ENCODE measurements at regions not wholly inside any gene's neighbourhood (a gene's known extent, or its start where the extent isn't known, plus 50 kb on each side); places are given as distances from the start of the nearest gene placed in this dataset.

GRCh38 chr16:25419153-25419552 lies 161.5 kb upstream of the ZKSCAN2 start:
- no peak for DNase-seq
- no peak overlapping the region for H3K27ac Mint-ChIP-seq
- no peaks in the 10 kb centered on the region for H3K9me3 Mint-ChIP-seq
- H3K27me3 Mint-ChIP-seq, result peaks cover 1% of the 10 kb centered on the region
- no peak overlapping the region for H3K4me3 Mint-ChIP-seq
- intact Hi-C loops (cut with micrococcal nuclease), result no loop called here
- ChIA-PET CTCF (no interaction called here), POLR2A (no interaction called here)
- no peaks in the 10 kb centered on the region for H3K4me1 Mint-ChIP-seq (ENCODE audit: low read depth)
- no peaks in the 10 kb centered on the region for H3K36me3 Mint-ChIP-seq

GRCh38 chr16:25416002-25416401 lies 158.4 kb upstream of the ZKSCAN2 start:
- no peak for DNase-seq
- intact Hi-C loops (cut with micrococcal nuclease), result no loop called here
- H3K36me3 Mint-ChIP-seq, result no peaks in the 10 kb centered on the region
- no peak overlapping the region for H3K27ac Mint-ChIP-seq
- CTCF ChIA-PET, result no interaction called here
- H3K4me1 Mint-ChIP-seq (ENCODE audit: low read depth), result no peaks in the 10 kb centered on the region
- H3K9me3 Mint-ChIP-seq, result no peaks in the 10 kb centered on the region
- POLR2A ChIA-PET, result no interaction called here
- H3K4me3 Mint-ChIP-seq, result no peak overlapping the region
- H3K27me3 Mint-ChIP-seq, result peaks cover 1% of the 10 kb centered on the region

- Mint-ChIP-seq H3K27ac (no peak overlapping the region), H3K4me1 (ENCODE audit: low read depth) (no peaks in the 10 kb centered on the region), H3K9me3 (no peaks in the 10 kb centered on the region), H3K36me3 (no peaks in the 10 kb centered on the region), H3K4me3 (no peak overlapping the region), H3K27me3 (no peaks in the 10 kb centered on the region)
- CTCF ChIA-PET, result no interaction called here
- intact Hi-C loops (cut with micrococcal nuclease), result no loop called here
- POLR2A ChIA-PET, result no interaction called here
- no peak for DNase-seq
These were observed 156.3 kb upstream of the ZKSCAN2 start for GRCh38 chr16:25413975-25414374.

- no peaks in the 10 kb centered on the region for H3K4me1 Mint-ChIP-seq (ENCODE audit: low read depth)
- intact Hi-C loops (cut with micrococcal nuclease), result no loop called here
- ChIA-PET CTCF (no interaction called here), POLR2A (no interaction called here)
- no peak overlapping the region for H3K4me3 Mint-ChIP-seq
- H3K27me3 Mint-ChIP-seq, result no peaks in the 10 kb centered on the region
- no peaks in the 10 kb centered on the region for H3K36me3 Mint-ChIP-seq
- no peaks in the 10 kb centered on the region for H3K9me3 Mint-ChIP-seq
- no peak for DNase-seq
- no peak overlapping the region for H3K27ac Mint-ChIP-seq
These were observed 155.5 kb upstream of the ZKSCAN2 start for GRCh38 chr16:25413133-25413532.

- no peak overlapping the region for H3K27ac Mint-ChIP-seq
- H3K4me1 Mint-ChIP-seq (ENCODE audit: low read depth), result no peaks in the 10 kb centered on the region
- peaks cover 2% of the 10 kb centered on the region for H3K27me3 Mint-ChIP-seq
- CTCF ChIA-PET, result no interaction called here
- H3K4me3 Mint-ChIP-seq, result no peak overlapping the region
- no peaks in the 10 kb centered on the region for H3K9me3 Mint-ChIP-seq
- DNase-seq, result no peak
- no peaks in the 10 kb centered on the region for H3K36me3 Mint-ChIP-seq
- POLR2A ChIA-PET, result no interaction called here
- intact Hi-C loops (cut with micrococcal nuclease), result no loop called here
These were observed 153.9 kb upstream of the ZKSCAN2 start for GRCh38 chr16:25411396-25412081.

GRCh38 chr16:25403852-25404251 lies 146.2 kb upstream of the ZKSCAN2 start:
- DNase-seq, result no peak
- Mint-ChIP-seq H3K4me1 (ENCODE audit: low read depth) (no peaks in the 10 kb centered on the region), H3K9me3 (peaks cover 4% of the 10 kb centered on the region), H3K27ac (no peak overlapping the region), H3K4me3 (no peak overlapping the region), H3K27me3 (peaks cover 13% of the 10 kb centered on the region), H3K36me3 (no peaks in the 10 kb centered on the region)
- POLR2A ChIA-PET, result no interaction called here
- CTCF ChIA-PET, result no interaction called here
- intact Hi-C loops (cut with micrococcal nuclease), result no loop called here

GRCh38 chr16:25395528-25395927 lies 137.9 kb upstream of the ZKSCAN2 start:
- no peaks in the 10 kb centered on the region for H3K36me3 Mint-ChIP-seq
- no peaks in the 10 kb centered on the region for H3K4me1 Mint-ChIP-seq (ENCODE audit: low read depth)
- H3K27me3 Mint-ChIP-seq, result no peaks in the 10 kb centered on the region
- peaks cover 21% of the 10 kb centered on the region for H3K9me3 Mint-ChIP-seq
- no peak overlapping the region for H3K4me3 Mint-ChIP-seq
- ChIA-PET POLR2A (no interaction called here), CTCF (no interaction called here)
- no peak for DNase-seq
- no peak overlapping the region for H3K27ac Mint-ChIP-seq
- intact Hi-C loops (cut with micrococcal nuclease), result no loop called here

- Mint-ChIP-seq H3K4me1 (ENCODE audit: low read depth) (no peaks in the 10 kb centered on the region), H3K27me3 (peaks cover 2% of the 10 kb centered on the region), H3K36me3 (no peaks in the 10 kb centered on the region), H3K4me3 (no peak overlapping the region), H3K9me3 (peaks cover 8% of the 10 kb centered on the region), H3K27ac (no peak overlapping the region)
- intact Hi-C loops (cut with micrococcal nuclease), result no loop called here
- DNase-seq, result no peak
- CTCF ChIA-PET, result no interaction called here
- POLR2A ChIA-PET, result no interaction called here
These were observed 133.1 kb upstream of the ZKSCAN2 start for GRCh38 chr16:25390761-25391160.

- no peaks in the 10 kb centered on the region for H3K27me3 Mint-ChIP-seq
- DNase-seq, result no peak
- H3K27ac Mint-ChIP-seq, result no peak overlapping the region
- CTCF ChIA-PET, result no interaction called here
- peaks cover under 1% of the 10 kb centered on the region for H3K9me3 Mint-ChIP-seq
- no peak overlapping the region for H3K4me3 Mint-ChIP-seq
- H3K36me3 Mint-ChIP-seq, result no peaks in the 10 kb centered on the region
- intact Hi-C loops (cut with micrococcal nuclease), result no loop called here
- H3K4me1 Mint-ChIP-seq (ENCODE audit: low read depth), result no peaks in the 10 kb centered on the region
- POLR2A ChIA-PET, result no interaction called here
These were observed 116.9 kb upstream of the ZKSCAN2 start for GRCh38 chr16:25374556-25374955.

- CTCF ChIA-PET, result no interaction called here
- no peak for DNase-seq
- Mint-ChIP-seq H3K4me1 (ENCODE audit: low read depth) (no peaks in the 10 kb centered on the region), H3K27me3 (peaks cover 5% of the 10 kb centered on the region), H3K9me3 (no peaks in the 10 kb centered on the region), H3K4me3 (no peak overlapping the region), H3K27ac (no peak overlapping the region), H3K36me3 (no peaks in the 10 kb centered on the region)
- POLR2A ChIA-PET, result no interaction called here
- intact Hi-C loops (cut with micrococcal nuclease), result no loop called here
These were observed 115.1 kb upstream of the ZKSCAN2 start for GRCh38 chr16:25372716-25373115.

- intact Hi-C loops (cut with micrococcal nuclease), result no loop called here
- no peak for DNase-seq
- H3K9me3 Mint-ChIP-seq, result no peaks in the 10 kb centered on the region
- CTCF ChIA-PET, result no interaction called here
- H3K4me3 Mint-ChIP-seq, result no peak overlapping the region
- H3K36me3 Mint-ChIP-seq, result no peaks in the 10 kb centered on the region
- peaks cover 5% of the 10 kb centered on the region for H3K27me3 Mint-ChIP-seq
- H3K4me1 Mint-ChIP-seq (ENCODE audit: low read depth), result no peaks in the 10 kb centered on the region
- POLR2A ChIA-PET, result no interaction called here
- no peak overlapping the region for H3K27ac Mint-ChIP-seq
These were observed 113.7 kb upstream of the ZKSCAN2 start for GRCh38 chr16:25371342-25371741.

GRCh38 chr16:25370541-25370940 lies 112.9 kb upstream of the ZKSCAN2 start:
- no peak overlapping the region for H3K4me3 Mint-ChIP-seq
- POLR2A ChIA-PET, result no interaction called here
- peaks cover 5% of the 10 kb centered on the region for H3K27me3 Mint-ChIP-seq
- no peaks in the 10 kb centered on the region for H3K36me3 Mint-ChIP-seq
- CTCF ChIA-PET, result no interaction called here
- H3K9me3 Mint-ChIP-seq, result no peaks in the 10 kb centered on the region
- intact Hi-C loops (cut with micrococcal nuclease), result no loop called here
- no peak for DNase-seq
- no peaks in the 10 kb centered on the region for H3K4me1 Mint-ChIP-seq (ENCODE audit: low read depth)
- no peak overlapping the region for H3K27ac Mint-ChIP-seq

GRCh38 chr16:25367773-25368524 lies 110.3 kb upstream of the ZKSCAN2 start:
- intact Hi-C loops (cut with micrococcal nuclease), result no loop called here
- Mint-ChIP-seq H3K36me3 (no peaks in the 10 kb centered on the region), H3K9me3 (no peaks in the 10 kb centered on the region), H3K4me3 (no peak overlapping the region), H3K27me3 (peaks cover 10% of the 10 kb centered on the region), H3K27ac (no peak overlapping the region), H3K4me1 (ENCODE audit: low read depth) (no peaks in the 10 kb centered on the region)
- ChIA-PET CTCF (no interaction called here), POLR2A (no interaction called here)
- no peak for DNase-seq

Measured in activated CD4-positive, alpha-beta memory T cell treated with anti-CD3 and anti-CD28 coated beads for 36 hours (primary cell).